ENCODE measurements at regions not wholly inside any gene's neighbourhood (a gene's known extent, or its start where the extent isn't known, plus 50 kb on each side); places are given as distances from the start of the nearest gene placed in this dataset.
"Not testable (repeated sequence)": the region's sequence is repeated elsewhere in the genome, so short reads cannot be mapped to it uniquely, and the experiment has no call there.

GRCh38 chr12:3367750-3368444, 123.1 kb upstream of the PRMT8 start:
- DNase-seq, result no peak

GRCh38 chr12:3371018-3371417, 120.0 kb upstream of the PRMT8 start:
- no peak for DNase-seq

DNA sequence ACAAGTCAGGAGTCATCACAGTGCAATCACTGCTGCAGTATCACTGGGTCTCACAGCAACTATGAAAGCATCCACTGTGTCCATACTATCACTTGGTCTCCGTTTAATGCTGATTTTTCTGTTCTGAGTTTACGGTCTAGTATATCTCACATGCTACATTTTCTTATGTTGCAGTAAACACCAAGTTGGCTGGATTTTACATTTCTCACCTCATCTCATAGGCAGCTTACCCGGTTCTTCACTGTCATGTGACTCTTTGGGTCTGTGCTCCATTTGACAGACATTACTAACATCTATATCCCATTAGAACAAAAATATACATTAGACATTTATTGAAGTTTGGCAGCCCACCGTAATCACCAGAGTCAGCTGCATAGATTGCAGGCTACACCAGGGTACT, 115.7 kb upstream of the PRMT8 start:
- no peak for DNase-seq

- no peak for DNase-seq
Measured at GRCh38 chr12:3376779-3377455, 114.1 kb upstream of the PRMT8 start.

DNA sequence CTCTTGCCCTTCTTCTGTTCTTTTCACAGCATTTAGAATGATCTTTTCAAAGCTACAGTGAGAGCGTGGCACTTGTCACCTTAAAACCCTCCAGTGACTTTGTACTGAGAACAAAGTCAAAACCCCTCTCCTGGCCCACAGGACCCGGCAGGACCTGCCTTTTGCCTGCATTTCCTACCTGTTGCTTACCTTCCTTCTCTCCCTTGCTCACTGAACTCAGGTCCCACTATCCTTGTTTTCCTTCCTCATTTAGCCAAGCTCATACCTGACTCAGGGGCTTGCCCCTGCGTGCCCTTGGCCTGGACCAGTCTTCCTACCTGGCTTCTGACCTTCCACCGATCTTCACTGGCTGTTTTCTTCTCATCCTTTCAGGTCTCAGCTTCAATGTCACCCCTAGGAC, 112.3 kb upstream of the PRMT8 start:
- DNase-seq, result no peak

DNA sequence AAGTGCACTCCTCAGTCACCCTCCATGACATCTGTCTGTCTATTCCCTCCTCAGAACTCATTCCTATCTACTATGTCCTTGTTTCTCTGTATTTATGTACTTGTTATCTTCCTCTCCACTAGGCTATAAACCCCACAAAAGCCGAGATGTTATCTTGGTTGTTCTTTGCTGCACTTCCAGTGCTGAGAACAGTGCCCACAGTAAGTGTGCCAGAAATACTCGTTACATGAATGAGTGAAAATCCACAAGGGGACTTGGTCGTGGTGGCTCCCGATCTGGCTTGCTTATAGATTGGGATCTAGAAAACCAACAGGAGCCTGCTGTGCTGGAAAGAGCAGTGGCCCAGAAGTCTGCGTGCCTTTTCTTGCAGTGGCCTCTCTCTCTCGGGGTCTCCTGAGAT, 111.9 kb upstream of the PRMT8 start:
- no peak for DNase-seq

- no peak for DNase-seq
Measured at GRCh38 chr12:3380200-3381043, 110.6 kb upstream of the PRMT8 start.

DNA sequence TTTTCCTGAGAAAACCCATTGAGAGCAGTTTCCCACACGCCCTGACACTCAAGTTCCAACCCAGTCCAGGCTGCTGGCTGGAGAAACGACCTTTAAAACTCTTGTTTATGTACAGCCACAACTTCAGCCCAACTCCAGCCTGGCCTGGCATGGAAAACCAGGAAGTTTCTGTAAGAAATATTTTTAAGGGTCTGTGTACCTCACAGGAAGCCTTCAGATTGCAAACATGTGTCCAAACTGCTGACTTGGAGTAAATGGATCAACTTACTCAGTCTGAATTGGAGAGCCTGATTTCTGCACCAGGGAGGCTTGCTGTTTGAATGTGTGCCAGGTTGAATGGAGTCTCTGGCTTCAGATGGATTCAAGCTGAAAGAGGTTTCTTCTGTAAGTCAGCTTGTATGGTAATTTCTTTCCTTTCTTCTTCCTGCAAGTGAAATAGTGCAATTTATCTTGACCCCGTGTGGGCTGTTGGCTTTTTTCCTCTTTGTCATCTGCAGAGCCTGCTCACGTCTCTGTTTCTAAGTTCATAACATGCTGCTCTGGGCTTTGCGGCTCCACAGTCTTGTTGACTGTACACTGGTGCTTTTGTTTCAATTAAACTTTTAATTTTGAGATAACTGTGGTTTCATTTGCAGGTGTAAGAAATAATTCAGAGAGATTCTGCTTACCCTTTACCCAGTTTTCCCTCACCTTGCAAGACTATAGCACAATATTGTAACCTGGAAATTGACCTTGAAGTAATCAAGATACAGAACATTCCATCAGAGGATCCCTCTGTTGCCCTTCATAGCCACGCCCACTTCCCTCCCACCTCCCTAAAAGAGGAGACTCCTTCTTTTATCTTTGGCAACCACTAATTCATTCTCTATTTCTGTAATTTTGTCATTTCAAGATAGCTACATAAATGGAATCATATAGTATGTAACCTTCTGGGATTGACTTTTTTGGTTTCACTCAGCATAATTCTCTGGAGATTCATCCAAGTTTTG, 109.7 kb upstream of the PRMT8 start:
- no peak for DNase-seq

GRCh38 chr12:3389986-3390385, 101.0 kb upstream of the PRMT8 start:
- no peak for DNase-seq

GRCh38 chr12:3397596-3397995, 93.4 kb upstream of the PRMT8 start:
- not testable (repeated sequence) for DNase-seq

DNA sequence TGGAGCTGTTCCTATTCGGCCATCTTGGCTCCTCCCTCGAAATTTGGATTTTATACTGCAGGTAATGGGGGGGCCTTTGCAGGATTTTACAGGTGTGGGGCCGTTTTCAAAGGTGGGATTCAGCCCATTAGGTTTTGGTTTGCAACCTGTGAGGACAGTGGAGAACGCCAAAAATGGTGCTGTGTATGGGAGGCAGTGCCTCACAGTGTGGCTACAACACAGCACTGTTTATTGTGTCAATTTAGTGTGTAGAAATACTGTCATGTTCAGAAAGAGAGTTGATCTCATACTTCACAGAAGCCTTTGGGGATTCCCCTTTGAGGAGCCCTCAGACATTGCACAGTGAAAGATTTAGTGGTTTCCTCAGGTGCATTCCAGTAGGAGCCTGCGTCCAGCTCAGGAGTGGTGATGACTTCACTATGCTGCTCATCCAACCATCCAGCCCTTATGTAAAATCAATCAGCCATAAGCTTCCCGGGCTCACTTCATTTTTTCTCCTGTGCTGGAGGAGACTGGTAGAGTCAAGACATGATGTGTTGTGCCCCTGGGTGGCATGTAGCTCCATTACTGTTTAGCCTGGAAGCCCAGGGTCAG, 92.7 kb upstream of the PRMT8 start:
- DNase-seq, result no peak

DNA sequence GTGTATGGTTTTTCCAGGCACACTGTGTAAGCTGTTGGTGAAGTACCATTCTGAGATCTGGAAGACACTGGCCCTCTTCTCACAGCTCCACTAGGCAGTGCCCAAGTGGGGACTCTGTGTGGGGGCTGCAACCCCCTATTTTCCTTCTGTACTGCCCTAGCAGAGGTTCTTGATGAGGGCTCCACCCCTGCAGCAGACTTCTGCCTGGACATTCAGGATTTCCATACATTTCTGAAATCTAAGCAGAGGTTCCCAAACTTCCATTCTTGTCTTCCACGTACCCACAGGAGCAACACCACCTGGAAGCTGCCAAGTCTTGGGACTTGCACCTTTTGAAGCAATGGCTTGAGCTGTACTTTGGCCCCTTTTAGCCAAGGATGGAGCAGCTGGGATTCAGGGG, 85.2 kb upstream of the PRMT8 start:
- no peak for DNase-seq

DNA sequence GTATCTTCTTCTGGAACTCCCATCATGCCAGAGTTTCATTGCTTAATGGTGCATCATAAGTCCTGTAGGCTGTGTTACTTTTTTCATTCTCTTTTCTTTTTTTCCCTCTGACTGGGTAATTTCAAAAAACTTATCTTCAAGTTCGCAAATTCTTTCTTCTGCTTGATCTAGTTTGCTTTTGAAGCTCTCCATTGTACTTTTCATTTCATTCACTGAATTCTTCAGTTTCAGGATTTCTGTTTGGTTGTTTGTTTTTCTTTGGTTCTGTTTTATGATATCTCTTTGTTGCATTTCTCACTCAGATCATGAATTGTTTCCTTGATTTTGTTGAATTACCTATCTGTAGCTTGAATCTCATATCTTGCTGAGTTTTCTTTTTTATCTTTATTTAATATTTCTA, 83.3 kb upstream of the PRMT8 start:
- no peak for DNase-seq

DNA sequence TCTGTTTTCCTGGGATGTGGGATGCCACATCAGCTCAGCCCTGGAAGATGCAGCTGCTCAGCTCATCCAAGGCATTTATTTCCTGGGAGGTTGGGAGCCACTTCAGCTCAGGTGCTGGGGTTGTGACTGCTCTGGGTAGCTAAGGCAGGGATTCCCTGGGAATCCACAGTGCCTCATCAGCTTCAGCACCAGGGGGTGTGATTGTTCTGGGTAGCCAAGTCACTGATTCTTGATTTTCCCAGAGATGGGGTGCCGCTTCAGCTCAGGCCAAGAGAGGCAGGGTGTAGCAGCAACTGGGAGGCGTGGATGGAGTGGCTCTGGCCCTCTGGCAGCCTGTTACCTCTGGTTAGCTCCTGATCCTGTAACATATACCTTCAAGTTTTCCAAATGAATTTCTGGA, 81.3 kb upstream of the PRMT8 start:
- DNase-seq, result no peak

- DNase-seq, result no peak
Measured at GRCh38 chr12:3416159-3416558, 74.8 kb upstream of the PRMT8 start.

DNA sequence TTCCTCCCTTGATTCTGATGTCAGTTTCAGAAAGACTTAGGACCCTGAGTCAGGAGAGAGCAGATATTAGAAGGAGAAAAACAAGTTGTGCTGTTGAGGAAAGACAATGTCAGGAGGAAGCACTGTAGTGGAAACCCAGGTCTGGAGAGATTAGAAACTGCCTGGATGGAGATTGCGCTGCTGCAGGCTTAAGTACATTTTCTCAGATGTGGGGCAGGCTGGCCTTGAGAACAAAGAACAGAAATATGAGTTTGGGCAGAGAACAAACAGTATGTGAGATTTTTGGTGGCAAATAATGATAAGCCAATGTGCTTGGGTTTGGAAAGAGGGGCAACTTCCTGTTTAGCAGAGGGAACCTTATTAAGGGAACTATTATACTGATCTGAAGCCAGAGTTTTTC, 74.3 kb upstream of the PRMT8 start:
- no peak for DNase-seq

GRCh38 chr12:3417113-3417512, 73.9 kb upstream of the PRMT8 start:
- DNase-seq, result no peak

GRCh38 chr12:3417937-3418462, 73.0 kb upstream of the PRMT8 start:
- no peak for DNase-seq

DNA sequence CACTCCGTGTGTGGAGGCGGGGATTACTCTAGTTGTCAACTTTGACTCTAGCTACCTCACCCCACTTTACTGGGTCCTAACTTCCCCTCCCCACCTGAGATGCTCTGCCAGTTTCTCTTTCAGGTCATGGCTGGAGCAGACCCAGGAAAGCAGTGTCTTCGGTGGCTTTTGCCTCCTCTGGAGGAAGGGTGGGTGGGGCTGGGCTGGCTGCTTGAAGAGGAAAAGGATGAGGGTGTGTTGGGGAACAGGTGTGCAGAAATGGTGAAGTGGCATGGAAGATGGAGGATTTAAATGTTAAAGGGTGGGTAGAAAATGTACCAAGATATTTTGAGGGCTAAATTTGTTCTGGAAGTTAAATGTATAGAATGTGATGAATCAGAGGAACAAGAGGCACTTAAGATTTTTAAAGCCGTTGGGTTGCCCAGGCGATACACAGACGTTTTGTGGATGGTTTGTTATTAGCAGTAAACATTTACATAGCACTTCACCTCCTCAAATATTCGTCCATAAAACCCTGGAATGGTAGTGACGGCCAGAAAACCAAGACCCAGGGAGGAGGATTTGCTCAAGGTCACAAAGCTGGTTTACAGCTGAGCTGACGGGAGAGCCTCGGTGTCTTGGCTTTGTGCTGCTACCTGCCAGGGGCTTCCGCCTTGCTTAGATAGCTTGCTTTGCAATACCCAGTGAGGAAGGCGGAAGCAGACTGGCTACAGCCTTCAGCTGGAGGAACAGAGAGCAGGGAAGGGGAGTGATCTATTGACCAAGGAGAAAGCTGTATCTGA, 72.2 kb upstream of the PRMT8 start:
- DNase-seq, result no peak

GRCh38 chr12:3419558-3419957, 71.4 kb upstream of the PRMT8 start:
- no peak for DNase-seq

DNA sequence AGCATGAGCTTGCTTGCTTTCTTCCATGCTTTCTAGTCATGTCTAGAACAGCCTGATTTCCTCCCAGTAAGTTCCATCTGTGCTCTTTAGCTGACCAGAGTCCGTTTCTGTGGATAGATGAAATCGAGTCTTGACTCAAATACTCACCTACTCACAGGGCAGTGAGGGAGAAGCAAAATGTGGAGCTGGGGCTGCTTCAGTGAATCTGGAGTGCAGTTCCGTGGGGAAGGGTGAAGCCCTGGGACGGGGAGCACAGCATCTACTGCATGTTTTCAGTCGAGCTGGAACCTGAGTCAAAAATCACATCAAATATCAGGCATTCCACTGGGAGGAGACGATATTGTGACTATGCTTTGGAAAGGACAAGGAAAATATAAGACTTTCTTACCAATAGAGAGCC, 70.3 kb upstream of the PRMT8 start:
- no peak for DNase-seq
